PFSK-1 (cell line): ENCODE measurements at regions not wholly inside any gene's neighbourhood (a gene's known extent, or its start where the extent isn't known, plus 50 kb on each side); places are given as distances from the start of the nearest gene placed in this dataset.

ENCODE experiments used
- FOXP2 ChIP-seq: optimal IDR thresholded peaks from 2 replicates; pipeline ENCODE3; 2011; ENCODE audit warnings: borderline replicate concordance, control low read depth, inconsistent platforms; ENCODE audit not compliant: insufficient read depth; ENCODE audit errors: extremely low read length, extremely low read depth
- POLR2AphosphoS5 ChIP-seq: IDR thresholded peaks from 2 replicates; pipeline ENCODE4 v1.6.1; 2012; ENCODE audit warnings: low read depth, mild to moderate bottlenecking, control low read depth, low read length, moderate library complexity
- SIN3A ChIP-seq: IDR thresholded peaks from 2 replicates; pipeline ENCODE4 v1.6.1; 2012; ENCODE audit warnings: mild to moderate bottlenecking, low read length, moderate library complexity, borderline replicate concordance; ENCODE audit not compliant: insufficient read depth
- TAF1 ChIP-seq: IDR thresholded peaks from 2 replicates; pipeline ENCODE4 v1.6.1; 2012; ENCODE audit warnings: low read length, control low read depth, borderline replicate concordance; ENCODE audit not compliant: insufficient read depth
- TF ChIP-seq, protein P1 (sequence below), 2 experiments: IDR thresholded peaks; 2 replicates each; pipeline versions ENCODE4 v1.6.1 to v1.8.0; 2011 to 2012; ENCODE audit warnings: low read depth in 2 of 2, low read length in 2 of 2, control low read depth in 1 of 2, inconsistent platforms in 1 of 2, mild to moderate bottlenecking in 1 of 2, moderate library complexity in 1 of 2; ENCODE audit not compliant: insufficient read depth in 1 of 2

DNA sequence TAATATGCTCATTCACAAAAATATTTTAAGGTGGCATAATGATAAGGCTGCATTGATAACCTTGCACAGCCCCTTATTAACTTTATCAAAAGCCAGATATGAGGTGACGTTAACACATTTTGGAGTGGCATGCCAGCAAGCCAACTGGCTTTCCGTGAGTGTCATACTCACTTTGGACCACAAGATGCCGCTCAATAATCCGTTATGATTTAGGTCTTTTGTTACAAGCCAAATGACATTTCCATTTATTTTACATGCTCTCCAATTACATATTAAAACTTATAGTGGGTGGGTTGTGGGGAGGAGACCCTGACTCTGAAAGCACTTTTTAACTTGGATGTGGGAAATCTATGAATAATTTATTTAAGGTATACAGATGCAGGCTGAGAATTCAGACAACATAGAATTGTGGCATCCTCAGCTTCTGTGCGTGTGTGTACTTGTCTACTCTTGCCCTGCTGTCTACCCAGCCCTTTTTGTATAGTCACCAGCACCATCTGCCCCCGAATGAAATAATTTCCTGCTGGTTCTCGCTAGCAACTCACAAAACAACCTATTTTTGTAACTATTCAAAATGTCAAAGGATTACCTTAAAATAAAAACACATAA lies 305.1 kb downstream of the PSAT1 start:
- TF ChIP-seq SIN3A: no peak
- no peak for TF ChIP-seq TAF1
- TF ChIP-seq, protein P1, sequence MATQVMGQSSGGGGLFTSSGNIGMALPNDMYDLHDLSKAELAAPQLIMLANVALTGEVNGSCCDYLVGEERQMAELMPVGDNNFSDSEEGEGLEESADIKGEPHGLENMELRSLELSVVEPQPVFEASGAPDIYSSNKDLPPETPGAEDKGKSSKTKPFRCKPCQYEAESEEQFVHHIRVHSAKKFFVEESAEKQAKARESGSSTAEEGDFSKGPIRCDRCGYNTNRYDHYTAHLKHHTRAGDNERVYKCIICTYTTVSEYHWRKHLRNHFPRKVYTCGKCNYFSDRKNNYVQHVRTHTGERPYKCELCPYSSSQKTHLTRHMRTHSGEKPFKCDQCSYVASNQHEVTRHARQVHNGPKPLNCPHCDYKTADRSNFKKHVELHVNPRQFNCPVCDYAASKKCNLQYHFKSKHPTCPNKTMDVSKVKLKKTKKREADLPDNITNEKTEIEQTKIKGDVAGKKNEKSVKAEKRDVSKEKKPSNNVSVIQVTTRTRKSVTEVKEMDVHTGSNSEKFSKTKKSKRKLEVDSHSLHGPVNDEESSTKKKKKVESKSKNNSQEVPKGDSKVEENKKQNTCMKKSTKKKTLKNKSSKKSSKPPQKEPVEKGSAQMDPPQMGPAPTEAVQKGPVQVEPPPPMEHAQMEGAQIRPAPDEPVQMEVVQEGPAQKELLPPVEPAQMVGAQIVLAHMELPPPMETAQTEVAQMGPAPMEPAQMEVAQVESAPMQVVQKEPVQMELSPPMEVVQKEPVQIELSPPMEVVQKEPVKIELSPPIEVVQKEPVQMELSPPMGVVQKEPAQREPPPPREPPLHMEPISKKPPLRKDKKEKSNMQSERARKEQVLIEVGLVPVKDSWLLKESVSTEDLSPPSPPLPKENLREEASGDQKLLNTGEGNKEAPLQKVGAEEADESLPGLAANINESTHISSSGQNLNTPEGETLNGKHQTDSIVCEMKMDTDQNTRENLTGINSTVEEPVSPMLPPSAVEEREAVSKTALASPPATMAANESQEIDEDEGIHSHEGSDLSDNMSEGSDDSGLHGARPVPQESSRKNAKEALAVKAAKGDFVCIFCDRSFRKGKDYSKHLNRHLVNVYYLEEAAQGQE (IDR thresholded peaks at IDR 0.05; ENCODE audit: insufficient read depth in 1 of 2, low read depth in 2 of 2, low read length in 2 of 2): no peak
- TF ChIP-seq POLR2AphosphoS5: no peak
- no peak for TF ChIP-seq FOXP2

DNA sequence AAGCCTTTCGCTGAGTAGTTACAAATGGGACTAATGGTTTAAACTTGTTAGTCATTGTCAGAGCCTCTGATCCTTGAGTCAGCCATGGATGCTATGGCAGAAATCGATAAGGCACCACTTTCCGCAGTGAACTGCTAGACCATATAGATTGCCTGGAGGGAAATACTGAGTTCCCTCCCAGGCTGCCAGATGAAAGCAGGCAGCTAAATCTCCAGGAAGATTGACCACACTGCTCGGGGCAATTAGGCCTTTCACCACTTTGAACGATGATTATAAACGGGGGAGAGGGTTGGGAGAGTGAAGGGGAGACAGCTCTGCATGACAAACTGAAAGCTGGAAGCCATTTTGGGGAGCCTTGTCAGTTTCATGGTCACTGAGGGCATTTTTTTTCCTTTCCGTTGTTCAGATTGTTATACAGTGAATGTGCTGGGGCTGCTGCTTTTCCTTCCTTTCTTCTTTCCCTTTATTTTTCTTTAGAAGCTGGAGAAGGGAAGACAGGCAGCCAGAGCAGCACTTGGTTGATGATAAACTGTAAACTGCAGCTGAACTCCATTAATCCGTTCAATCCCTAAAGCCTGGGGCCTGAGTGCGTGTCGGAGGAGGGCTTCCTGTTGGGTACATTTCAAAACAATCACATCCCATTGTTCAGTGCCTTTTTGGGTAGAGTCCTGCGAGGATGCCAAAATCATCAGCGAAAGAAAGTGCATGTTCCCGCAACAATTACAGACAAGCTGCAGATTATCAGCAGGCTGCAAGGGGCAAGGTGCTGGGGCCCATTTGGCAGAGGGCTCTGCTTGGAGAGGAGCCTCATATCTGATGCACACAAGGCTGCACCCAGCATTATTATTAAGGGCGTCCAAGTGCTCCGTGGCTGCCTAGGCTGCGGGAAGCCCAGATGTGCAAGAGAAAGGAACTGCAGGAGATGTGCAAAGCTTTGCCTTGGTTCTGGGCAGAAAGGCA lies 308.4 kb downstream of the PSAT1 start:
- TF ChIP-seq POLR2AphosphoS5 (no peak), FOXP2 (peak; percentile 17), SIN3A (no peak), TAF1 (peak; percentile 28; the same call in 1 of the 2 replicates)
- TF ChIP-seq, protein P1 (IDR thresholded peaks at IDR 0.05; ENCODE audit: insufficient read depth in 1 of 2, low read depth in 2 of 2, low read length in 2 of 2): no peak

GRCh38 chr9:78606001-78606379 lies 309.1 kb downstream of the PSAT1 start:
- TF ChIP-seq POLR2AphosphoS5: no peak
- TF ChIP-seq, protein P1 (IDR thresholded peaks at IDR 0.05; ENCODE audit: insufficient read depth in 1 of 2, low read depth in 2 of 2, low read length in 2 of 2): no peak
- TF ChIP-seq FOXP2: no peak

DNA sequence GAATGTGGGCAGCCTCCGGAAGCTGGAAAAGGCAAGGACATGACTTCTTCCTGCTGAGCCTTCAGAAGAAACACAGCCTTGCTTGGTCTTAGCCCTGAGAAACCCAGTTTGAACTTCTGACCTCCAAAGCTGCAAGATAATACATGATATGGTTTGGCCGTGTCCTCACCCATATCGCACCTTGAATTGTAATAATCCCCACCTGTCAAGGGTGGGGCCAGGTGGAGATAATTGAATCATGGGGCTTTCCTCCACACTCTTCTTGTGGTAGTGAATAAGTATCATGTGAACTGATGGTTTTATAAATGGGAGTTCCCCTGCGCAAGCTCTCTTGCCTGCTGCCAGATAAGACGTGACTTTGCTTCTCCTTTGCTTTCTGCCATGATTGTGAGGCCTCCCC lies 310.9 kb downstream of the PSAT1 start:
- TF ChIP-seq FOXP2 (no peak), SIN3A (no peak), TAF1 (no peak), POLR2AphosphoS5 (no peak)
- TF ChIP-seq, protein P1 (IDR thresholded peaks at IDR 0.05; ENCODE audit: insufficient read depth in 1 of 2, low read depth in 2 of 2, low read length in 2 of 2): no peak
